ENCODE measurements at regions not wholly inside any gene's neighbourhood (a gene's known extent, or its start where the extent isn't known, plus 50 kb on each side); places are given as distances from the start of the nearest gene placed in this dataset.

DNA sequence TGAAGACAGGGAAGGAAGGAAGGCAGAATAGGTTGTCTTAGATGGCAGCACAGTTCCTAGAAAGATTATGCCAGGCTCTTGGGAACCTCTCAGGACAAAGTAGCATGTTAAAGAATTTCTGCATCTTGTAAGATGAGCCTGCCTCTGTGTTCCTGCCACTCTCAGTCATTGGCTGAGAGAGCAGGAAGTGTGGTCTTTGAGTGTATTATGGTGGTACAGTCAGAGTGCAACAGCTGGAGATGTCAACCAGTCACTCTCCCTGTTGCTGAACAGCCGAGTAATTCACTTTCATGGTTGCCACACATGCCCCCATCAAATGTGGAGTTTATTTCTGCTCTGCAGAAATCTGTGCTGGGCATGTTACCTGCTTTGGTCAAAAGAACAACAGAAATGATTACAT lies 659.6 kb upstream of the RIOK2 start:
- TF ChIP-seq EZH2 (IDR thresholded peaks at IDR 0.05; ENCODE audit: borderline replicate concordance) (no peak), CTCF (IDR thresholded peaks at IDR 0.05; ENCODE audit: poor library complexity) (no peak)
